ENCODE measurements at regions not wholly inside any gene's neighbourhood (a gene's known extent, or its start where the extent isn't known, plus 50 kb on each side); places are given as distances from the start of the nearest gene placed in this dataset.
"Not testable (repeated sequence)": the region's sequence is repeated elsewhere in the genome, so short reads cannot be mapped to it uniquely, and the experiment has no call there.

- DNase-seq (ENCODE audit: low spot score), result not testable (repeated sequence)
Observed at GRCh38 chr10:105727586-105727985, 1086.5 kb downstream of the SORCS3 start.

- no peak for DNase-seq (ENCODE audit: low spot score)
Observed at GRCh38 chr10:105727131-105727530, 1086.0 kb downstream of the SORCS3 start.

GRCh38 chr10:105726149-105726548 is 1085.1 kb downstream of the SORCS3 start:
- DNase-seq (ENCODE audit: low spot score), result no peak

GRCh38 chr10:105725007-105725406 is 1083.9 kb downstream of the SORCS3 start:
- DNase-seq (ENCODE audit: low spot score), result no peak

- DNase-seq (ENCODE audit: low spot score), result no peak
Observed at GRCh38 chr10:105718207-105718995, 1077.3 kb downstream of the SORCS3 start.

GRCh38 chr10:105714728-105715127 is 1073.6 kb downstream of the SORCS3 start:
- DNase-seq (ENCODE audit: low spot score), result no peak

- DNase-seq (ENCODE audit: low spot score), result no peak
Observed at GRCh38 chr10:105707603-105708002, 1066.5 kb downstream of the SORCS3 start.

GRCh38 chr10:105706281-105707026 is 1065.4 kb downstream of the SORCS3 start:
- no peak for DNase-seq (ENCODE audit: low spot score)

- no peak for DNase-seq (ENCODE audit: low spot score)
Observed at GRCh38 chr10:105702211-105702610, 1061.1 kb downstream of the SORCS3 start.

- DNase-seq (ENCODE audit: low spot score), result no peak
Observed at GRCh38 chr10:105700218-105700617, 1059.1 kb downstream of the SORCS3 start.

- no peak for DNase-seq (ENCODE audit: low spot score)
Observed at GRCh38 chr10:105699504-105699903, 1058.4 kb downstream of the SORCS3 start.

- no peak for DNase-seq (ENCODE audit: low spot score)
Observed at GRCh38 chr10:105698592-105698991, 1057.5 kb downstream of the SORCS3 start.

- DNase-seq (ENCODE audit: low spot score), result no peak
Observed at GRCh38 chr10:105697290-105697780, 1056.2 kb downstream of the SORCS3 start.

GRCh38 chr10:105691811-105692210 is 1050.7 kb downstream of the SORCS3 start:
- peak; percentile 41 for DNase-seq (ENCODE audit: low spot score)

GRCh38 chr10:105682911-105683310 is 1041.8 kb downstream of the SORCS3 start:
- DNase-seq (ENCODE audit: low spot score), result no peak

- no peak for DNase-seq (ENCODE audit: low spot score)
Observed at GRCh38 chr10:105681051-105681450, 1040.0 kb downstream of the SORCS3 start.

- DNase-seq (ENCODE audit: low spot score), result no peak
Observed at GRCh38 chr10:105679781-105680180, 1038.7 kb downstream of the SORCS3 start.

- no peak for DNase-seq (ENCODE audit: low spot score)
Observed at GRCh38 chr10:105675333-105675732, 1034.2 kb downstream of the SORCS3 start.

- no peak for DNase-seq (ENCODE audit: low spot score)
Observed at GRCh38 chr10:105674448-105674847, 1033.4 kb downstream of the SORCS3 start.

- DNase-seq (ENCODE audit: low spot score), result no peak
Observed at GRCh38 chr10:105658696-105659095, 1017.6 kb downstream of the SORCS3 start.

GRCh38 chr10:105656856-105657255 is 1015.8 kb downstream of the SORCS3 start:
- no peak for DNase-seq (ENCODE audit: low spot score)

GRCh38 chr10:105650306-105650705 is 1009.2 kb downstream of the SORCS3 start:
- DNase-seq (ENCODE audit: low spot score), result no peak

- DNase-seq (ENCODE audit: low spot score), result no peak
Observed at GRCh38 chr10:105647354-105647753, 1006.3 kb downstream of the SORCS3 start.

Measured in NAMALWA (cell line).